K562 (cell line): ENCODE measurements at regions not wholly inside any gene's neighbourhood (a gene's known extent, or its start where the extent isn't known, plus 50 kb on each side); places are given as distances from the start of the nearest gene placed in this dataset.

Experiments
- ATAC-seq: fragments of 200-7000 bp; cut with Tn5 transposase; 3 replicates; pipeline ENCODE4 v1.9.1; 2020; ENCODE audit warnings: moderate library complexity
- BruUV-seq: library from RNA; stranded (reverse); fragments of 400-500 nt; replicated peaks from 2 replicates; lab custom pipeline; 2021; lab: Mats Ljungman, UMichigan
- CTCF ChIA-PET: fragments of 300-600 bp; formaldehyde crosslinking; extraction: SDS; loops from one replicate; lab custom pipeline; 2021; ENCODE audit warnings: low intra/inter-chr PET ratio; lab: Yijun Ruan, JAX
- POLR2A ChIA-PET: fragments of 300-600, 350-650 bp; sonication (Branson Sonifier 250); formaldehyde crosslinking; extraction: SDS; loops from one replicate; lab custom pipeline; 2021; ENCODE audit warnings: antibody characterized with exemption, inconsistent platforms; lab: Yijun Ruan, JAX
- DNase-seq, 4 experiments: peaks; one replicate each; pipeline versions ENCODE4 v3.0.0 to v3.0.0-alpha.2; 2011 to 2018; ENCODE audit warnings: low spot score in 3 of 4, mixed read lengths in 3 of 4; ENCODE audit errors: extremely low read depth in 1 of 4
- FAIRE-seq: peaks from 2 replicates; lab custom pipeline; 2011; peaks lifted over from hg19 to GRCh38; lab: Jason Lieb, UNC
- H2AFZ ChIP-seq: 2 replicates; pipeline ENCODE4 v1.6.0; 2011; ENCODE audit warnings: low read depth, low read length, control low read depth, inconsistent platforms
- H3K27ac ChIP-seq: fragments of 200-600 bp; 3 replicates; pipeline ENCODE4 v1.8.0; 2011; ENCODE audit warnings: low read depth, mild to moderate bottlenecking, control low read depth, inconsistent platforms, low read length, moderate library complexity, mixed read lengths; ENCODE audit errors: extremely low read depth
- H3K27me3 ChIP-seq, 2 experiments: fragments of 300-600 bp in 1 of 2; 2 replicates in 1 of 2; 3 replicates in 1 of 2; pipeline versions ENCODE4 v1.6.0 to v1.8.0; 2011; ENCODE audit warnings: inconsistent platforms in 2 of 2, low read length in 2 of 2, mild to moderate bottlenecking in 1 of 2, mixed read lengths in 1 of 2, moderate library complexity in 1 of 2; ENCODE audit not compliant: control insufficient read depth in 2 of 2, insufficient read depth in 2 of 2
- H3K36me3 ChIP-seq: fragments of 300-600 bp; 3 replicates; pipeline ENCODE4 v1.8.0; 2011; ENCODE audit warnings: mild to moderate bottlenecking, low read length, inconsistent platforms; ENCODE audit not compliant: control insufficient read depth, insufficient read depth
- H3K4me1 ChIP-seq, 2 experiments: fragments of 200-600 bp in 1 of 2; replicated peaks in 1 of 2; 2 replicates in 1 of 2; 3 replicates in 1 of 2; pipeline versions ENCODE4 v1.5.1 to v1.8.0; 2011; ENCODE audit warnings: inconsistent platforms in 2 of 2, low read length in 2 of 2, mild to moderate bottlenecking in 1 of 2, mixed read lengths in 1 of 2, moderate library complexity in 1 of 2; ENCODE audit not compliant: control insufficient read depth in 2 of 2, insufficient read depth in 2 of 2
- H3K4me2 ChIP-seq: 2 replicates; pipeline ENCODE4 v1.6.1; 2011; ENCODE audit warnings: low read length, control low read depth, inconsistent platforms, mixed read lengths; ENCODE audit not compliant: insufficient read depth
- H3K4me3 ChIP-seq: fragments of 200-600 bp; sonication (generic), shearing (Covaris generic); 2 replicates; pipeline ENCODE4 v1.5.1; 2016; ENCODE audit warnings: control low read depth, inconsistent platforms
- H3K79me2 ChIP-seq: fragments of 200-600 bp; 3 replicates; pipeline ENCODE4 v1.8.0; 2011; ENCODE audit warnings: low read length, inconsistent platforms; ENCODE audit not compliant: control insufficient read depth, insufficient read depth
- H3K9ac ChIP-seq, 2 experiments: 2 replicates each; pipeline versions ENCODE4 v1.6.0 to v1.6.1; 2011; ENCODE audit warnings: low read depth in 2 of 2, low read length in 2 of 2, control low read depth in 1 of 2, inconsistent platforms in 1 of 2, mild to moderate bottlenecking in 1 of 2, mixed read lengths in 1 of 2; ENCODE audit not compliant: insufficient read depth in 1 of 2
- H3K9me1 ChIP-seq: one replicate; pipeline ENCODE4 v1.6.0; 2011; ENCODE audit warnings: inconsistent platforms, mild to moderate bottlenecking, low read length, moderate library complexity; ENCODE audit not compliant: control insufficient read depth, insufficient read depth
- H3K9me3 ChIP-seq: replicated peaks from 2 replicates; pipeline ENCODE4 v1.5.1; 2011; ENCODE audit warnings: low read depth, low read length, inconsistent platforms; ENCODE audit not compliant: control insufficient read depth, insufficient read depth
- H4K20me1 ChIP-seq: replicated peaks from 2 replicates; pipeline ENCODE4 v1.6.1; 2011; ENCODE audit warnings: low read length, inconsistent platforms, mixed read lengths; ENCODE audit not compliant: control insufficient read depth, insufficient read depth
- C11orf30 ChIP-seq: fragments of 450-650 bp; IDR thresholded peaks from 2 replicates; pipeline ENCODE4 v1.6.1; 2016; ENCODE audit warnings: low read depth, mild to moderate bottlenecking
- CREB1 ChIP-seq, 2 experiments: sonication (generic) in 1 of 2; formaldehyde crosslinking in 1 of 2; IDR thresholded peaks; 2 replicates each; pipeline versions ENCODE4 v1.6.1 to v1.8.0; 2012 to 2022; ENCODE audit warnings: inconsistent platforms in 1 of 2, mild to moderate bottlenecking in 1 of 2, missing genetic modification reagents in 1 of 2, moderate library complexity in 1 of 2
- FIP1L1 ChIP-seq: fragments of 200-400 bp; formaldehyde crosslinking; IDR thresholded peaks from 2 replicates; pipeline ENCODE4 v1.6.1; 2018; ENCODE audit warnings: mild to moderate bottlenecking, low read depth, low read length; ENCODE audit not compliant: poor library complexity, severe bottlenecking
- FOXA1 ChIP-seq: fragments of 450-650 bp; IDR thresholded peaks from 2 replicates; pipeline ENCODE4 v1.6.1; 2016; ENCODE audit warnings: mild to moderate bottlenecking, borderline replicate concordance
- IRF2 ChIP-seq: sonication (generic); formaldehyde crosslinking; IDR thresholded peaks from 2 replicates; pipeline ENCODE4 v1.8.1; 2022; ENCODE audit warnings: mild to moderate bottlenecking, missing genetic modification reagents
- JUN ChIP-seq, 2 experiments: sonication (generic) in 1 of 2; formaldehyde crosslinking in 1 of 2; IDR thresholded peaks; 2 replicates each; pipeline versions ENCODE4 v1.6.1 to v1.8.0; 2012 to 2022; ENCODE audit warnings: borderline replicate concordance in 2 of 2, mild to moderate bottlenecking in 2 of 2, improper control_type of control experiment in 1 of 2, low read depth in 1 of 2, low read length in 1 of 2, missing genetic modification reagents in 1 of 2
- TRIM28 ChIP-seq: fragments of 450-650 bp; IDR thresholded peaks from 2 replicates; pipeline ENCODE4 v1.6.1; 2017
- WHSC1 ChIP-seq: IDR thresholded peaks from one replicate; pipeline ENCODE4 v1.6.1; 2012; ENCODE audit warnings: low read length, control low read depth, inconsistent platforms
- ZFP36 ChIP-seq: fragments of 150-350 bp; IDR thresholded peaks from 2 replicates; pipeline ENCODE4 v1.6.1; 2018; ENCODE audit warnings: low read length, low read depth; ENCODE audit not compliant: partially characterized antibody
- ZKSCAN1 ChIP-seq: fragments of 150-350 bp; IDR thresholded peaks from 2 replicates; pipeline ENCODE4 v1.6.1; 2016; ENCODE audit warnings: low read depth, low read length
- ZNF644 ChIP-seq: fragments of 200-800 bp; sonication (Bioruptor generic); IDR thresholded peaks from 2 replicates; pipeline ENCODE4 v1.6.1; 2016; ENCODE audit warnings: low read depth, missing genetic modification characterization, missing compliant biosample characterization
- WGBS: fragments of 100-300 bp; shearing (Covaris generic); methylation state at CpG from one replicate; pipeline ENCODE4 v1.1.6; 2016; ENCODE audit warnings: low coverage, mixed read lengths; ENCODE audit not compliant: insufficient coverage; ENCODE audit errors: missing lambda C conversion rate; 5-methylcytosine and 5-hydroxymethylcytosine counted together
- in situ Hi-C: fragments of 300-500 bp; cut with MboI; formaldehyde crosslinking; loops from 4 replicates; pipeline ENCODE4 v1.15.0; 2018; ENCODE audit warnings: inconsistent platforms, mixed read lengths
- intact Hi-C: fragments of 100-400 bp; cut with micrococcal nuclease; formaldehyde crosslinking; loops from 2 replicates; pipeline ENCODE4 v1.14.2; 2022
- TF ChIP-seq, protein P1 (sequence below): sonication (generic); formaldehyde crosslinking; IDR thresholded peaks from 2 replicates; pipeline ENCODE4 v1.8.0; 2022; ENCODE audit warnings: mild to moderate bottlenecking, missing genetic modification reagents
- TF ChIP-seq, protein P2 (sequence below): fragments of 250-450 bp; sonication (Bioruptor Pico); IDR thresholded peaks from 2 replicates; pipeline ENCODE4 v1.9.0; 2021; ENCODE audit warnings: mild to moderate bottlenecking, inconsistent platforms

DNA sequence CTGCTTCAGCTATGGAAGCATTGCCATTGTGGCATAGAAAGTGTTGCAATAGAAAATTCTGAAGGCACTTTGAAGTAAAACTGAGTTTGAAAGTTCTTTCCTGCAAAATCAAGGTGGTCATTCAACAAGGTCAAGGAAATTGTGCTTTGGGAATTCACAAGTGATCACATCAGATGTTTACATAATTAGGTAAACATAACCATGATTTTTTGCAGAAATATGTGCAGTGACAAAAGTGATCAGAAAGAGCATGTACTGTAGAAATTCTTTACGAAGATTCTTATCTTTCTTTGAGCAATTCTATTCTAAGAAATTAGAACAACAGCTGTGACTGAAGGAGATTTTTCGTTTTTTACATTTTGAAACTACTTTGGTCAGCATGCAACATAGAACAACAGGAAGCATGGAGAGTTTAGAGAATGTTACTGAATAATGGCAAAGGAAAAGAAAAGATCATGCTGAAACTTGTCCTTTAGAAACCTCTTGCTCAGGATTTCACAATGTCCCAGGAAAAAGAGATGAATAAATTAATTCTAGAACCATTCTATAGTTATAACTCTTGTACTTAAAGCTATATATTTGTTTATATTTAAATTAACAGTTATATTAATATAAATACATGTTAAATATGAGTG is 643.4 kb upstream of the ARPP21 start:
- Histone ChIP-seq H3K4me2 (no peak overlapping the region), H3K4me1 (no peaks in the 10 kb centered on the region), H3K9me1 (no peaks in the 10 kb centered on the region), H3K27ac (no peak overlapping the region), H3K4me3 (no peak overlapping the region), H3K9me3 (no peaks in the 10 kb centered on the region; the same call in 1 of the 2 replicates), H3K27me3 (no peaks in the 10 kb centered on the region), H3K36me3 (no peaks in the 10 kb centered on the region), H2AFZ (no peak overlapping the region), H3K9ac (no peak overlapping the region), H4K20me1 (no peaks in the 10 kb centered on the region), H3K79me2 (no peaks in the 10 kb centered on the region)
- DNase-seq (no peak), FAIRE-seq (no peak), ATAC-seq (no peak)
- intact Hi-C loops (no loop called here), in situ Hi-C loops (no loop called here)
- BruUV-seq, result no TSS peak
- TF ChIP-seq JUN (IDR thresholded peaks at IDR 0.05; ENCODE audit: borderline replicate concordance, low read depth, low read length), result no peak
- no peak for TF ChIP-seq JUN (CRISPR knock-in tag; IDR thresholded peaks at IDR 0.05; ENCODE audit: borderline replicate concordance)
- no peak for TF ChIP-seq IRF2
- no peak for TF ChIP-seq FOXA1
- no peak for TF ChIP-seq TRIM28
- no peak for TF ChIP-seq ZFP36
- no peak for TF ChIP-seq C11orf30
- TF ChIP-seq, protein P1, sequence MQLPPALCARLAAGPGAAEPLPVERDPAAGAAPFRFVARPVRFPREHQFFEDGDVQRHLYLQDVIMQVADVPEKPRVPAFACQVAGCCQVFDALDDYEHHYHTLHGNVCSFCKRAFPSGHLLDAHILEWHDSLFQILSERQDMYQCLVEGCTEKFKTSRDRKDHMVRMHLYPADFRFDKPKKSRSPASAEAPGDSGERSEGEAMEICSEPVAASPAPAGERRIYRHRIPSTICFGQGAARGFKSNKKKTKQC (CRISPR knock-in tag), result no peak
- TF ChIP-seq CREB1 (IDR thresholded peaks at IDR 0.05), result no peak
- TF ChIP-seq CREB1 (CRISPR knock-in tag; IDR thresholded peaks at IDR 0.05), result no peak
- TF ChIP-seq FIP1L1, result no peak
- TF ChIP-seq WHSC1, result no peak
- no peak for TF ChIP-seq ZNF644 (tag)
- TF ChIP-seq, protein P2, sequence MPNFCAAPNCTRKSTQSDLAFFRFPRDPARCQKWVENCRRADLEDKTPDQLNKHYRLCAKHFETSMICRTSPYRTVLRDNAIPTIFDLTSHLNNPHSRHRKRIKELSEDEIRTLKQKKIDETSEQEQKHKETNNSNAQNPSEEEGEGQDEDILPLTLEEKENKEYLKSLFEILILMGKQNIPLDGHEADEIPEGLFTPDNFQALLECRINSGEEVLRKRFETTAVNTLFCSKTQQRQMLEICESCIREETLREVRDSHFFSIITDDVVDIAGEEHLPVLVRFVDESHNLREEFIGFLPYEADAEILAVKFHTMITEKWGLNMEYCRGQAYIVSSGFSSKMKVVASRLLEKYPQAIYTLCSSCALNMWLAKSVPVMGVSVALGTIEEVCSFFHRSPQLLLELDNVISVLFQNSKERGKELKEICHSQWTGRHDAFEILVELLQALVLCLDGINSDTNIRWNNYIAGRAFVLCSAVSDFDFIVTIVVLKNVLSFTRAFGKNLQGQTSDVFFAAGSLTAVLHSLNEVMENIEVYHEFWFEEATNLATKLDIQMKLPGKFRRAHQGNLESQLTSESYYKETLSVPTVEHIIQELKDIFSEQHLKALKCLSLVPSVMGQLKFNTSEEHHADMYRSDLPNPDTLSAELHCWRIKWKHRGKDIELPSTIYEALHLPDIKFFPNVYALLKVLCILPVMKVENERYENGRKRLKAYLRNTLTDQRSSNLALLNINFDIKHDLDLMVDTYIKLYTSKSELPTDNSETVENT (CRISPR knock-in tag), result no peak
- TF ChIP-seq ZKSCAN1, result no peak
- POLR2A ChIA-PET, result no interaction called here
- CTCF ChIA-PET, result no interaction called here
- WGBS, result 0% methylated on average over 2 of the region's 2 CpGs
